ENCODE measurements at regions not wholly inside any gene's neighbourhood (a gene's known extent, or its start where the extent isn't known, plus 50 kb on each side); places are given as distances from the start of the nearest gene placed in this dataset.

DNA sequence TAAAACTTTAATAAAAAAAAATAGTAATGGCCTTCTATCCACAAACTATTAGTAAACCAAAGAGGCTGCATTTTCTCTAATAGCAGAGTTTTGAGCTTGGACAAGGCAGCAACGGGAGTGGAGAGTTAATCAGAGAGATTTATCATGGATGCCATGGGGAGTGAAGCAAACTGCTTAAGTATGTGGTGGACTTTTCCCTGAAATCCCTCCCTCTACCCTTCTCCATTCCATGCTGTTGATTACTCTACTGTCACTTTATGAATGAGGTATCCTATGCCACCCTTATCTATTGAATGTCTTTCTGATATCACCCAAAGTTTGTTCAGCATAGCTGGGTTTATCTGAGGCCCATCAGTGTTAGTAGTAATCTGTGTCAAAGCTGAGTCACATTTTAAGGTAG, 335.6 kb upstream of the TRAM1L1 start:
- DNase-seq (ENCODE audit: low read depth in 1 of 2, low spot score in 1 of 2) = no peak
- TF ChIP-seq JUND (IDR thresholded peaks at IDR 0.05; ENCODE audit: low read depth) = no peak
- in situ Hi-C loops (cut with HindIII; ENCODE audit: low pct_unique_long_range_greater_than_20kb, low sequenced_read_pairs) = no loop called here

- in situ Hi-C loops (cut with HindIII; ENCODE audit: low pct_unique_long_range_greater_than_20kb, low sequenced_read_pairs) = no loop called here
- TF ChIP-seq JUND (IDR thresholded peaks at IDR 0.05; ENCODE audit: low read depth) = no peak
- DNase-seq (ENCODE audit: low read depth in 1 of 2, low spot score in 1 of 2) = no peak
Measured at GRCh38 chr4:117421706-117422105, 336.3 kb upstream of the TRAM1L1 start.

DNA sequence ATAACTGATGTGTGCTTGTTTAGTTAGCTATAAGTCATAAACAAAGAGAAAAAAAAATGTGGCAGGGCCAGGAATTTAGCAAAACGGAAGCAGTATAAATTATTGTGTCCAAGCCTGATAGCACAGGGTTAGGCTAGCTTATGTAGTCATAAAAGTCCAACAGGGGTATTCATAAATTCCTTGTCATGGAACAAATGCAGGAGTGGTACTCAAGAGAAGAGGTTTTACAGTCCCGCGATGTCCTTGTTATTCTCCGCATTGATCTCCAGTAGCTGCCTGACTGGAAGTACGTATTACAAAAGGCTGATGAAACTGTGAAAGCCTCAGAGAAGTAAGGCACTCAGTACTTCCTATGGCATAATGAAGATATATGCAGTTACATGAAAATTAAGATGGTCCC, 336.9 kb upstream of the TRAM1L1 start:
- no peak for DNase-seq (ENCODE audit: low read depth in 1 of 2, low spot score in 1 of 2)
- TF ChIP-seq JUND (IDR thresholded peaks at IDR 0.05; ENCODE audit: low read depth) = no peak
- in situ Hi-C loops (cut with HindIII; ENCODE audit: low pct_unique_long_range_greater_than_20kb, low sequenced_read_pairs) = no loop called here

- no peak for DNase-seq (ENCODE audit: low read depth in 1 of 2, low spot score in 1 of 2)
- no peak for TF ChIP-seq JUND (IDR thresholded peaks at IDR 0.05; ENCODE audit: low read depth)
- in situ Hi-C loops (cut with HindIII; ENCODE audit: low pct_unique_long_range_greater_than_20kb, low sequenced_read_pairs) = no loop called here
Measured at GRCh38 chr4:117425636-117426035, 340.3 kb upstream of the TRAM1L1 start.

- no peak for TF ChIP-seq JUND (IDR thresholded peaks at IDR 0.05; ENCODE audit: low read depth)
- in situ Hi-C loops (cut with HindIII; ENCODE audit: low pct_unique_long_range_greater_than_20kb, low sequenced_read_pairs) = no loop called here
- no peak for DNase-seq (ENCODE audit: low read depth in 1 of 2, low spot score in 1 of 2)
Measured at GRCh38 chr4:117428536-117428935, 343.2 kb upstream of the TRAM1L1 start.

GRCh38 chr4:117429061-117429460, 343.7 kb upstream of the TRAM1L1 start:
- no peak for DNase-seq (ENCODE audit: low read depth in 1 of 2, low spot score in 1 of 2)
- no peak for TF ChIP-seq JUND (IDR thresholded peaks at IDR 0.05; ENCODE audit: low read depth)
- in situ Hi-C loops (cut with HindIII; ENCODE audit: low pct_unique_long_range_greater_than_20kb, low sequenced_read_pairs) = no loop called here

DNA sequence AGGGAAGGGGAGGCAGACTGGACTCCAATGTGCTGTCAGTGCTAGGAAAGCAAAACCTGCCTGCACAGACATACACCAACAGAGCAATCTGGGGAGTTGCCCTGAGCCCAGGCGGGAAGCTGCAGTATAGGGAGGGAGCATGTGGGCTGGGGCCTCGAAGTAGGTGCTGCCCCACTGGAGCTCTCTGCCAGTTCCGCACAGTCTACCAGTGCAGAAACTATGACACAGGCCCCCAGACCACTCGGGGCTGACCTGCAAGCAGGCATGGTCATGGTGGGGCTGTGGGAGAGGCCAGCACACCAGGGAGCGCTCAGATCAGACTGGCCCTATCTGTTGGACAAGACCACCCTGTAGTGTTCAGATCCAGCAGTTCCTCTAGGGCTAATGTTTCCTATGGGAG, 344.1 kb upstream of the TRAM1L1 start:
- DNase-seq (ENCODE audit: low read depth in 1 of 2, low spot score in 1 of 2) = no peak
- TF ChIP-seq JUND (IDR thresholded peaks at IDR 0.05; ENCODE audit: low read depth) = no peak
- in situ Hi-C loops (cut with HindIII; ENCODE audit: low pct_unique_long_range_greater_than_20kb, low sequenced_read_pairs) = no loop called here

DNA sequence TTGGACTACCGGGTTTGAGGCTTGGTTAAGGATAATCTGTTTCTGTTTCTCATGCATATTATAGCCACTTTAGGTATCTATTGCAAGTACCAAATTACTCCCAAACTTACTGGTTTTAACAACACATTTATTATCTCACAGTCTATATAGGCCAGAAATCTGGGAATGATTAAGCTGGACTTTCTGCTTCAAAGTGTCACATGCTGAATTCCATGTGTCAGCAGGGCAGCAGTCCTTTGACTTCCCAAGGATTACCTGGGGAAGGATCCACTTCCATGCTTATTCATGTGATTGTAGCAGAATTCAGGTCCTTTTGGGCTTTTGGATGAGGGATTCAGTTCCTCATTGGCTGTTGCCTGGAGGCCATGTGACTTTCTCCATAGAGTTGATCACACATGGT, 349.0 kb upstream of the TRAM1L1 start:
- in situ Hi-C loops (cut with HindIII; ENCODE audit: low pct_unique_long_range_greater_than_20kb, low sequenced_read_pairs) = no loop called here
- no peak for DNase-seq (ENCODE audit: low read depth in 1 of 2, low spot score in 1 of 2)
- TF ChIP-seq JUND (IDR thresholded peaks at IDR 0.05; ENCODE audit: low read depth) = no peak

GRCh38 chr4:117447925-117448324, 362.5 kb upstream of the TRAM1L1 start:
- DNase-seq (ENCODE audit: low read depth in 1 of 2, low spot score in 1 of 2) = no peak
- in situ Hi-C loops (cut with HindIII; ENCODE audit: low pct_unique_long_range_greater_than_20kb, low sequenced_read_pairs) = no loop called here

DNA sequence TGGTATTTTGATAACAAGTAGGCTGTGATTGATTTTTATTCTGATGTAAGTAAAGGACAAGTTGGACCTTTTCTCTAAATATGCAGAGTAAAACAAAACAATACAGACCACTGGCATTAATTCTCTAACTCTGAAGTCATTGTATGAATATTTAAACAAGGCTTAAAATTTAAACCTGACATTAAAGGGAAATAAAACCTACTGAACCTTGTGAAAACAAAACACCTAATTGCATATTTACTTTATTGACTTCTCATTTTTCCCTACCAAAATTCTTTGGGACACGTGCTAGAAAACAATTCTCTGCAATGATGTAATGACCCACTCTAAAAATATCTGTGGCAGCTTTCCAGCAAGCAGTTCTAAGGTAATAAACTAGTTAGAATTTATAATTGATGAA, 369.7 kb upstream of the TRAM1L1 start:
- no peak for TF ChIP-seq JUND (IDR thresholded peaks at IDR 0.05; ENCODE audit: low read depth)
- no peak for DNase-seq (ENCODE audit: low read depth in 1 of 2, low spot score in 1 of 2)
- in situ Hi-C loops (cut with HindIII; ENCODE audit: low pct_unique_long_range_greater_than_20kb, low sequenced_read_pairs) = no loop called here

More at GRCh38 chr4:117447925-117448324, 362.5 kb upstream of the TRAM1L1 start:
- TF ChIP-seq JUND (IDR thresholded peaks at IDR 0.05; ENCODE audit: low read depth) = no peak

GRCh38 chr4:117466388-117466787, 381.0 kb upstream of the TRAM1L1 start:
- in situ Hi-C loops (cut with HindIII; ENCODE audit: low pct_unique_long_range_greater_than_20kb, low sequenced_read_pairs) = no loop called here
- no peak for TF ChIP-seq JUND (IDR thresholded peaks at IDR 0.05; ENCODE audit: low read depth)
- peak in 1 of 2 experiments; percentile 19 for DNase-seq (ENCODE audit: low read depth in 1 of 2, low spot score in 1 of 2)

DNA sequence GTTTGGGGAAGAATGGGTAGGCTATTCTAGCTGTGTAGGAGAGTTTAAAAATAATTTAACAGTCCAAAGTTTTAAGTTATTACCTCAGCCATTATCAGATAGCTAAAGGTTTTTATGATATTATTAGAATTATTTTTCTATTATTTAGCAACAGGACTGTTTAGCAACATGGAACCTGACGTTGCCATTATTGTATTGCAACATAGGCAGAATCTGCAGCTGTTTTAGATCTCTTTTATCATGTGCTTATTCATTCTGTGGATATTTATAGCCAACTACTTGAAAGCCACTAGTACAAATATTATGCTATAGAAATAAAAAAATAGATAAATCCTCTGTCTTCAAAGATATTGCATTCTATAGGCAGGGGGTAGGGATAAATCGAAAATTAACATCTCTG, 382.0 kb upstream of the TRAM1L1 start:
- in situ Hi-C loops (cut with HindIII; ENCODE audit: low pct_unique_long_range_greater_than_20kb, low sequenced_read_pairs) = no loop called here
- TF ChIP-seq JUND (IDR thresholded peaks at IDR 0.05; ENCODE audit: low read depth) = no peak
- no peak for DNase-seq (ENCODE audit: low read depth in 1 of 2, low spot score in 1 of 2)

- DNase-seq (ENCODE audit: low read depth in 1 of 2, low spot score in 1 of 2) = no peak
- in situ Hi-C loops (cut with HindIII; ENCODE audit: low pct_unique_long_range_greater_than_20kb, low sequenced_read_pairs) = no loop called here
- TF ChIP-seq JUND (IDR thresholded peaks at IDR 0.05; ENCODE audit: low read depth) = no peak
Measured at GRCh38 chr4:117474987-117475386, 389.6 kb upstream of the TRAM1L1 start.

- in situ Hi-C loops (cut with HindIII; ENCODE audit: low pct_unique_long_range_greater_than_20kb, low sequenced_read_pairs) = no loop called here
- TF ChIP-seq JUND (IDR thresholded peaks at IDR 0.05; ENCODE audit: low read depth) = no peak
- no peak for DNase-seq (ENCODE audit: low read depth in 1 of 2, low spot score in 1 of 2)
Measured at GRCh38 chr4:117477925-117478324, 392.5 kb upstream of the TRAM1L1 start.
